HEK293T (cell line): ENCODE measurements at regions not wholly inside any gene's neighbourhood (a gene's known extent, or its start where the extent isn't known, plus 50 kb on each side); places are given as distances from the start of the nearest gene placed in this dataset.

Source experiments
- CTCF ChIA-PET: fragments of 350-600 bp; formaldehyde crosslinking; extraction: SDS; loops from one replicate; lab custom pipeline; 2021; ENCODE audit warnings: antibody characterized with exemption, inconsistent platforms; lab: Yijun Ruan, JAX
- POLR2A ChIA-PET: fragments of 350-600 bp; formaldehyde crosslinking; extraction: SDS; loops from one replicate; lab custom pipeline; 2020; ENCODE audit warnings: antibody characterized with exemption, inconsistent platforms; lab: Yijun Ruan, JAX
- DNase-seq: peaks from one replicate; pipeline ENCODE4 v3.0.0; 2012; ENCODE audit warnings: mixed read lengths; ENCODE audit errors: extremely low spot score
- ARNT ChIP-seq: fragments of 450-650 bp; IDR thresholded peaks from 2 replicates; pipeline ENCODE4 v1.6.1; 2017; ENCODE audit warnings: mild to moderate bottlenecking
- BHLHE40 ChIP-seq: fragments of 450-650 bp; IDR thresholded peaks from 2 replicates; pipeline ENCODE4 v1.6.1; 2016; ENCODE audit warnings: mild to moderate bottlenecking, moderate library complexity, borderline replicate concordance
- CTBP1 ChIP-seq: fragments of 450-650 bp; IDR thresholded peaks from 2 replicates; pipeline ENCODE4 v1.6.1; 2016; ENCODE audit warnings: borderline replicate concordance
- ELF4 ChIP-seq: fragments of 450-650 bp; IDR thresholded peaks from 2 replicates; pipeline ENCODE4 v1.6.1; 2017; ENCODE audit warnings: antibody characterized with exemption
- FOXA1 ChIP-seq: fragments of 450-650 bp; IDR thresholded peaks from 2 replicates; pipeline ENCODE4 v1.6.1; 2016; ENCODE audit warnings: mild to moderate bottlenecking
- FOXK2 ChIP-seq: fragments of 450-650 bp; IDR thresholded peaks from 2 replicates; pipeline ENCODE4 v1.6.1; 2016; ENCODE audit warnings: mild to moderate bottlenecking
- FOXM1 ChIP-seq: fragments of 450-650 bp; IDR thresholded peaks from 2 replicates; pipeline ENCODE4 v1.6.1; 2017; ENCODE audit warnings: mild to moderate bottlenecking, borderline replicate concordance
- HDGF ChIP-seq: fragments of 450-650 bp; IDR thresholded peaks from 2 replicates; pipeline ENCODE4 v1.6.1; 2017; ENCODE audit warnings: antibody characterized with exemption, borderline replicate concordance
- L3MBTL2 ChIP-seq: fragments of 450-650 bp; conservative IDR thresholded peaks from 2 replicates; pipeline ENCODE4 v1.6.1; 2016; ENCODE audit warnings: mild to moderate bottlenecking
- LEF1 ChIP-seq: fragments of 450-650 bp; IDR thresholded peaks from 2 replicates; pipeline ENCODE4 v1.6.1; 2017; ENCODE audit warnings: mild to moderate bottlenecking, borderline replicate concordance
- NFRKB ChIP-seq: fragments of 450-650 bp; IDR thresholded peaks from 2 replicates; pipeline ENCODE4 v1.6.1; 2016; ENCODE audit warnings: mild to moderate bottlenecking, moderate library complexity
- SP1 ChIP-seq: fragments of 450-650 bp; IDR thresholded peaks from 2 replicates; pipeline ENCODE4 v1.6.1; 2017
- SUZ12 ChIP-seq: fragments of 450-650 bp; IDR thresholded peaks from 2 replicates; pipeline ENCODE4 v1.6.1; 2016; ENCODE audit warnings: mild to moderate bottlenecking
- TARDBP ChIP-seq: fragments of 450-650 bp; IDR thresholded peaks from 2 replicates; pipeline ENCODE4 v1.6.1; 2016
- ZNF384 ChIP-seq: fragments of 450-650 bp; IDR thresholded peaks from 2 replicates; pipeline ENCODE4 v1.6.1; 2016
- TF ChIP-seq, protein P1 (sequence below): fragments of 450-650 bp; IDR thresholded peaks from 2 replicates; pipeline ENCODE4 v1.6.1; 2016

GRCh38 chr2:147632198-147632597, 212.6 kb upstream of the ACVR2A start:
- ChIA-PET POLR2A (no interaction called here), CTCF (no interaction called here)
- no peak for DNase-seq
- TF ChIP-seq NFRKB (no peak), ARNT (no peak), ELF4 (no peak), FOXA1 (no peak), L3MBTL2 (no peak), TARDBP (no peak), BHLHE40 (no peak), FOXM1 (no peak), SP1 (no peak), SUZ12 (no peak), HDGF (no peak), ZNF384 (no peak), LEF1 (no peak), CTBP1 (no peak), FOXK2 (no peak)
- TF ChIP-seq, protein P1, sequence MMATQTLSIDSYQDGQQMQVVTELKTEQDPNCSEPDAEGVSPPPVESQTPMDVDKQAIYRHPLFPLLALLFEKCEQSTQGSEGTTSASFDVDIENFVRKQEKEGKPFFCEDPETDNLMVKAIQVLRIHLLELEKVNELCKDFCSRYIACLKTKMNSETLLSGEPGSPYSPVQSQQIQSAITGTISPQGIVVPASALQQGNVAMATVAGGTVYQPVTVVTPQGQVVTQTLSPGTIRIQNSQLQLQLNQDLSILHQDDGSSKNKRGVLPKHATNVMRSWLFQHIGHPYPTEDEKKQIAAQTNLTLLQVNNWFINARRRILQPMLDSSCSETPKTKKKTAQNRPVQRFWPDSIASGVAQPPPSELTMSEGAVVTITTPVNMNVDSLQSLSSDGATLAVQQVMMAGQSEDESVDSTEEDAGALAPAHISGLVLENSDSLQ = no peak

GRCh38 chr2:147631294-147631693, 213.5 kb upstream of the ACVR2A start:
- ChIA-PET CTCF (no interaction called here), POLR2A (no interaction called here)
- DNase-seq = no peak
- no peak for TF ChIP-seq SP1
- TF ChIP-seq NFRKB = no peak
- TF ChIP-seq ARNT = no peak
- TF ChIP-seq FOXA1 = no peak
- TF ChIP-seq, protein P1 = no peak
- TF ChIP-seq FOXM1 = no peak
- no peak for TF ChIP-seq L3MBTL2
- no peak for TF ChIP-seq ELF4
- TF ChIP-seq ZNF384 = no peak
- no peak for TF ChIP-seq TARDBP
- TF ChIP-seq SUZ12 = no peak
- TF ChIP-seq BHLHE40 = no peak
- TF ChIP-seq FOXK2 = no peak
- TF ChIP-seq LEF1 = no peak
- TF ChIP-seq CTBP1 = no peak
- no peak for TF ChIP-seq HDGF

DNA sequence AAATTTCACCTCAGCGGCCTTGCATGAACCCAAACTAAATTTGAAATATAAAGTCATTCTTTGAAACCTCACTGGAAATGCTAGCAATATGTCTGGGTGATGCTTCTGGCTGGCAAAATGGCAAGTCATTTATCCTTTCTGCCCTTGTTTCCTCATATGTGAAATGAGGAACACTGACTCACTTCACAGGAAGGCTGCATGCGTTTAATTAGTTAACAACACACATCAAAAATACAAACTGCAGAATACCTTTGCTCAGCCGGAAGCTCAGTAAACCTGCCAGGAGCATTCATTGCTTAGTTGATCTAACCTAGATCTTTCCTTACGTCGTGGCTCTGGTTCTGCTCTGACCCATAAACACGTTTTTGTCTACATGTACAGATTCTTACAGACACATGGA, 214.2 kb upstream of the ACVR2A start:
- ChIA-PET POLR2A (no interaction called here), CTCF (no interaction called here)
- TF ChIP-seq L3MBTL2 (no peak), ARNT (no peak), FOXM1 (no peak), TARDBP (no peak), SUZ12 (no peak)
- no peak for DNase-seq

- no peak for DNase-seq
- ChIA-PET CTCF (no interaction called here), POLR2A (no interaction called here)
- TF ChIP-seq NFRKB (no peak), SUZ12 (no peak), TARDBP (no peak), HDGF (no peak), L3MBTL2 (no peak), CTBP1 (no peak), SP1 (no peak), ARNT (no peak), BHLHE40 (no peak), FOXM1 (no peak), FOXA1 (no peak), FOXK2 (no peak), ZNF384 (no peak), ELF4 (no peak), LEF1 (no peak)
- TF ChIP-seq, protein P1 = no peak
Observed at GRCh38 chr2:147628971-147629421, 215.8 kb upstream of the ACVR2A start.

- ChIA-PET POLR2A (no interaction called here), CTCF (no interaction called here)
- DNase-seq = no peak
- TF ChIP-seq FOXM1 (no peak), SP1 (no peak), CTBP1 (no peak), FOXA1 (no peak), BHLHE40 (no peak)
Observed at GRCh38 chr2:147623328-147623727, 221.5 kb upstream of the ACVR2A start.

DNA sequence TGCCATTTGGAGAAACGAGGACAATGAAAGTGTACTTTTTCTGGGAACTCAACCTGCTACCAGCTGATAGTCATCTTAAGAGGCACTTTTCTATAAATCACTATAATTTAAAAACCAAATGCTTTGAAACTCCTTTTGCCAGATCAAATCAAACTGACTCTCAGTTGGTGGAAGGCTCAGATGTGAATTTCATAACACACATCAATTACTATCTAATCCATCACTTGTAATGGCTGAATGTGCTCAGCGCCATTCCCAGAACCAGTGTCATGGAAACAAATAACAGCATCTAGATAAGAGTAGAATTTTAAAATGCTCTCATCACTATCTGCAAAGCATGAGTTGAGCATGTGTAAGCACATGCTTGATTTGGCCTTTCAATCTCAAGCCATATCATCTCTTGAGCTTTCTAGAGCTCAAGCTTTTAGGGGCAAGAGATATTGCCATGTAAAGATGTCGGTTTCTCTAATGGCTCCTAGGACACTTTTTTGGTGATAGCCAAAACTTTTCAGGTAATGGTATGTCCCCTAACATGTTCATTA, 223.1 kb upstream of the ACVR2A start:
- TF ChIP-seq ARNT (no peak), FOXA1 (no peak), LEF1 (no peak), SP1 (no peak), HDGF (no peak), BHLHE40 (no peak), TARDBP (no peak), NFRKB (no peak), FOXK2 (no peak), SUZ12 (no peak), FOXM1 (no peak), ELF4 (no peak), CTBP1 (no peak), ZNF384 (no peak), L3MBTL2 (no peak)
- TF ChIP-seq, protein P1 = no peak
- ChIA-PET POLR2A (no interaction called here), CTCF (no interaction called here)
- DNase-seq = no peak
